Activated T-cell treated with anti-CD3 and anti-CD28 coated beads, Interleukin-2, amount 50 U/mL, for 4 hours (primary cell): ENCODE measurements at regions not wholly inside any gene's neighbourhood (a gene's known extent, or its start where the extent isn't known, plus 50 kb on each side); places are given as distances from the start of the nearest gene placed in this dataset.

Experiments used
- ATAC-seq, 2 donors: fragments of 200-7000 bp; cut with Tn5 transposase; one replicate each; pipeline ENCODE4 v1.10.0; 2021
- DNase-seq: peaks from one replicate; pipeline ENCODE4 v3.0.0-alpha.2; 2020
- H3K27me3 Mint-ChIP-seq: one replicate; pipeline ENCODE4 v1.8.0; 2021; ENCODE audit warnings: low read depth, mixed read lengths
- H3K36me3 Mint-ChIP-seq: one replicate; pipeline ENCODE4 v1.8.0; 2022; ENCODE audit warnings: mixed read lengths; ENCODE audit not compliant: insufficient read depth
- H3K4me1 Mint-ChIP-seq: one replicate; pipeline ENCODE4 v1.8.0; 2021; ENCODE audit warnings: low read depth, mixed read lengths
- H3K4me3 Mint-ChIP-seq: one replicate; pipeline ENCODE4 v1.8.0; 2021; ENCODE audit warnings: mild to moderate bottlenecking, moderate library complexity, mixed read lengths
- H3K9me3 Mint-ChIP-seq: one replicate; pipeline ENCODE4 v1.8.0; 2021; ENCODE audit warnings: mixed read lengths

DNA sequence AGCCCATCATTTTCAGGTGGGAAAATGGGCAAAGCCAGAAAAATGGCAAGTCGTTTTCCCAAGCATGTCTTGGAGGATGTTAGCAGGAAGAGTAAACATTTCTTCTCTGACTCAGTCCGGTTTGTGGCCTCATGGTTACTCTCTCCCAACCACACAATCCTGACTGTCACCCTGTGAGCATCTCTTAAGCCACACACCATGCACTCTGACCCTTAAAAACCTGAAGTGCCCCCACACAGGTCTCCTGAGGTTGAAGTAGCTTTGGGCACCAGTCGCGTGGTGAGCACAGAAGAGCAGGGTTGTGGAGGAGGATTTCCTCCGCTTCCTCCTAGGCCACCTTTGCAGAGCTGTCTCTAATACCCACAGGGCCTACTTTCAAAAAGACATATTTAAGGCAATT is 387.3 kb upstream of the NPVF start:
- no peak for ATAC-seq
- Mint-ChIP-seq H3K4me1 (peaks cover 35% of the 10 kb centered on the region), H3K4me3 (no peak overlapping the region), H3K27me3 (peaks cover 1% of the 10 kb centered on the region), H3K36me3 (no peaks in the 10 kb centered on the region), H3K9me3 (peaks cover 5% of the 10 kb centered on the region)
- no peak for DNase-seq

DNA sequence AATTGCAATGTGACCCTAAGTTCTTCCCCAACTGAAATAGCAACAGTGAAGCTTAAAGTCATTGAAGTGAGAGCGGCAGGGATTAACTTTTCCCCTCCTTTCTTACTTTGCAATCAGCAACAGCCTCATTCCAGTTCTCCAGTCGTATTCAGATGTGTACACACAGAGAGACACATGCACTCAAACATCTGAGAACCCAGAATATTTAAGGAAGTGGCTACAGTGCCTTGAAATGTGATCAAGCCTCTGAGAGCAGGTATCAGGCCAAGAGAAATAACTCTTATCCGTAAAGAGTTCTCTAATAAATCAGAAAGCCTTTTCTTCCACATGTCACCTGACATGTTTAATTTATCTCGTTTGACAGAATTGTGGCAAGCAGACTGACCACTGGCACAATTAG is 388.9 kb upstream of the NPVF start:
- no peak overlapping the region for H3K4me3 Mint-ChIP-seq
- H3K27me3 Mint-ChIP-seq = peaks cover 1% of the 10 kb centered on the region
- peaks cover 45% of the 10 kb centered on the region for H3K4me1 Mint-ChIP-seq
- peaks cover under 1% of the 10 kb centered on the region for H3K9me3 Mint-ChIP-seq
- ATAC-seq = no peak
- no peaks in the 10 kb centered on the region for H3K36me3 Mint-ChIP-seq
- DNase-seq = no peak

DNA sequence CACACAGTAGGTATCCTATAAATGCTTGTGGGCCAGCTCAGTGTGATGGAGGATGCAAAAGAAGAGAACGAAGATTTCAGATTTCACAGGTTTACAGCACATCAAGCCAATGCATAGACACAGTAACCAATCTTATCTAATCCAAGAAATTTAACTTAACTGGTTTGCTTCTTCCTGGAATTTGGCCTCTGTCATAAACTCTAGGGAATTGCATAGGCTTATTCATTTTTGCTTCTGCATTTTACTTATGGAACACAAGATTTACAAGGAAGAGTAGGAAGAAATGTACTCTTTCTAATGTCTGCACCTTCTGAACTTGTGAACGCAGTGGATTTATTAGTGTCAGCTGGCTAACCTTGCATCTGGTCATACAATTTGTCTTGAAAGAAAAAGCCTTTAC is 389.4 kb upstream of the NPVF start:
- no peak for ATAC-seq
- Mint-ChIP-seq H3K4me3 (no peak overlapping the region), H3K4me1 (peaks cover 48% of the 10 kb centered on the region), H3K27me3 (peaks cover 1% of the 10 kb centered on the region), H3K9me3 (no peaks in the 10 kb centered on the region), H3K36me3 (no peaks in the 10 kb centered on the region)
- DNase-seq = no peak

GRCh38 chr7:25619381-25619780 is 391.1 kb upstream of the NPVF start:
- peaks cover 46% of the 10 kb centered on the region for H3K4me1 Mint-ChIP-seq
- ATAC-seq = no peak
- H3K27me3 Mint-ChIP-seq = peaks cover 1% of the 10 kb centered on the region
- no peak overlapping the region for H3K4me3 Mint-ChIP-seq
- H3K9me3 Mint-ChIP-seq = no peaks in the 10 kb centered on the region
- DNase-seq = no peak
- H3K36me3 Mint-ChIP-seq = no peaks in the 10 kb centered on the region

GRCh38 chr7:25619963-25620799 is 391.9 kb upstream of the NPVF start:
- Mint-ChIP-seq H3K27me3 (peaks cover 1% of the 10 kb centered on the region), H3K9me3 (no peaks in the 10 kb centered on the region), H3K36me3 (no peaks in the 10 kb centered on the region), H3K4me3 (peak overlapping the region; percentile 63), H3K4me1 (peaks cover 46% of the 10 kb centered on the region)
- DNase-seq = no peak
- peak; percentile 46 to 70 for ATAC-seq

DNA sequence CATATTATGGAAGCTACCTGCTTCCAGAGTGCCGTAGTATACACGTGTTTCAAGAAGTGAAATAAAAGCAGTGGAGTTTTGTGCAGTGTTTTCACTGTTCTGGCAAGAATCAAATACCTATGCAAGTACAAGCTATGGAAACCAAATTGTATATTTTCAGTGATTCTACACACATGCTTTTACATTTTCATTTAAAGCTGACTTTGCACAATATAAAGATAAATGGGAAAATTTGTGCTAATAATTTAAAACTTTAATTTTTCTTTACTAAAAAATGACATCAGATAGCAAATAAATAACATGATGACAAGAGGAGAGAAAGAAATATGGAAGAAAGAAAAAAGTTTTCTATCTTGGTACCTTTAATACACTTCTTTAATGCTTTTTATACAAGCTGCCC is 393.7 kb upstream of the NPVF start:
- DNase-seq (no peak), ATAC-seq (no peak)
- Mint-ChIP-seq H3K9me3 (no peaks in the 10 kb centered on the region), H3K4me3 (no peak overlapping the region), H3K36me3 (no peaks in the 10 kb centered on the region), H3K4me1 (peaks cover 42% of the 10 kb centered on the region), H3K27me3 (no peaks in the 10 kb centered on the region)

GRCh38 chr7:25622695-25623094 is 394.4 kb upstream of the NPVF start:
- H3K4me1 Mint-ChIP-seq = peaks cover 37% of the 10 kb centered on the region
- H3K9me3 Mint-ChIP-seq = no peaks in the 10 kb centered on the region
- ATAC-seq (no peak), DNase-seq (no peak)
- H3K36me3 Mint-ChIP-seq = no peaks in the 10 kb centered on the region
- H3K27me3 Mint-ChIP-seq = no peaks in the 10 kb centered on the region
- H3K4me3 Mint-ChIP-seq = no peak overlapping the region

DNA sequence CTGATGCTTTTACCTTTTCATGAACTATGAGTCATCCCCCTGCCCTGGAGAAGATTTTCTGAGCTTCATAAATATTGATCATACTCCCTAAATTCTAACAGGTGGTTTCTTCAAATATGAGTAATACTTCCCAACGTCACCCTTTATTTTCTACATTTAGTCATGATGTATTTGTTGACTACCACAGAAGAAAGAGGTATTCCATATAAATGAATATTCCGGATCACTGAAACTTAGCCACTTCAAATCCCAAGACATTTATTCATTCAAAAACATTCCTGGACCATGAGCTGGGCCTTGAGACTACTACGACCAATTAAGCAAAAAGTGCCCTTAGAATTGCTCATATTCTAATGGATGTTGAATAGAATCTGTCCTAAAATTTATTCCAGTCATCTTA is 395.8 kb upstream of the NPVF start:
- ATAC-seq = no peak
- Mint-ChIP-seq H3K27me3 (no peaks in the 10 kb centered on the region), H3K36me3 (no peaks in the 10 kb centered on the region), H3K4me3 (no peak overlapping the region), H3K9me3 (no peaks in the 10 kb centered on the region), H3K4me1 (peaks cover 29% of the 10 kb centered on the region)
- no peak for DNase-seq

DNA sequence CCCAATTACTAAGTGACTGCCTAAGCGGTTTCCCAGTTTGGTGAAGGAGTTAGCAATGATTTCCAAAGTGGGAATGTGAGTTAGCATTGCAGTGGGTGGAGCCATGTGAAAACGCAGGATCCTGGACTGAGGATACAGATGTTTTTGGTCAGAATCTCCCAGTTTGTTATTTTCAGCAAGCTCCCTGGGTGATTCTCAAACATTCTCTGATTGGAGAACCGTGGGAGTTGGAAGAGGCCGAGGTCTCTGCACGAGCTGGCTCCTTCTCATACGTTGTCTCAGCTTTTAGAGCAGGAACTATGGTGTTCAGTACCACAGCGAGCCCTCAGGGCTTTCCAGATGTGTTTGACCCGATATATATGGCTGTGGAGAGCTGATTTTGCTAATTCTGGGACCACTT is 396.5 kb upstream of the NPVF start:
- Mint-ChIP-seq H3K27me3 (no peaks in the 10 kb centered on the region), H3K9me3 (no peaks in the 10 kb centered on the region), H3K4me3 (no peak overlapping the region), H3K36me3 (no peaks in the 10 kb centered on the region), H3K4me1 (peaks cover 22% of the 10 kb centered on the region)
- ATAC-seq (no peak), DNase-seq (no peak)

DNA sequence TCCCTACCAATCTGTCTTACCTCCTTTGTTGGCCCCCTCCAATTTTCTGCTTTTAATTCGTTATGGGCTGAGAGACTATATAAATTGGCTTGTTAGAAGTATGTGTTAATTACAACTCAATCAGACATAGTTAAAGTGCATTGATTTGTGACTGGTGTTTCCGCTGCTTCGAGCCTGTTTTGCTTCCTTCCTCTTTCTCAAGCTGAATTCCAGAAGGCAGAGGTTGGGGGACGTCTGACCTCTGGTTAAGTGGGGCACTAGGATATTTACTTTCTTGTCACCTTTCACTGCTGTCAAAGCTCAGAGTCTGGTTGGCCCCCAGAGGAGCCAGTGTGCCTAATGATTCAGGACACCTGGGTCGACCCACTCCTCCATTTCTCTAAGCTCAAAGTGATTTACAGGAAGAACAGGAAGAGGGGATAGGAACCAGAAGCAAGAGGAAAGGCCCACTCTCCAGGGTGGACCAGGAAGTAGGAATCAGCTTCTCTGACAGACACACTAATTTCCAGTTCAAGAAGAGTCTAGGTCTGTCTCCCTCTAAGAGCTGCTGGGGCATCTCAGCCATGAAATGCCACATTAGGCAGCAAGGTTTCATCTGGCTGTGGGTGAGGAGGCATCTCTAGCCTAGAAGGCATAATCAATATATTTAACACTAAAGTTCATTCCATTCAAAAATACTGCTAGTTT is 397.2 kb upstream of the NPVF start:
- DNase-seq (no peak), ATAC-seq (no peak)
- Mint-ChIP-seq H3K27me3 (no peaks in the 10 kb centered on the region), H3K9me3 (no peaks in the 10 kb centered on the region), H3K4me1 (peaks cover 16% of the 10 kb centered on the region), H3K36me3 (no peaks in the 10 kb centered on the region), H3K4me3 (no peak overlapping the region)

DNA sequence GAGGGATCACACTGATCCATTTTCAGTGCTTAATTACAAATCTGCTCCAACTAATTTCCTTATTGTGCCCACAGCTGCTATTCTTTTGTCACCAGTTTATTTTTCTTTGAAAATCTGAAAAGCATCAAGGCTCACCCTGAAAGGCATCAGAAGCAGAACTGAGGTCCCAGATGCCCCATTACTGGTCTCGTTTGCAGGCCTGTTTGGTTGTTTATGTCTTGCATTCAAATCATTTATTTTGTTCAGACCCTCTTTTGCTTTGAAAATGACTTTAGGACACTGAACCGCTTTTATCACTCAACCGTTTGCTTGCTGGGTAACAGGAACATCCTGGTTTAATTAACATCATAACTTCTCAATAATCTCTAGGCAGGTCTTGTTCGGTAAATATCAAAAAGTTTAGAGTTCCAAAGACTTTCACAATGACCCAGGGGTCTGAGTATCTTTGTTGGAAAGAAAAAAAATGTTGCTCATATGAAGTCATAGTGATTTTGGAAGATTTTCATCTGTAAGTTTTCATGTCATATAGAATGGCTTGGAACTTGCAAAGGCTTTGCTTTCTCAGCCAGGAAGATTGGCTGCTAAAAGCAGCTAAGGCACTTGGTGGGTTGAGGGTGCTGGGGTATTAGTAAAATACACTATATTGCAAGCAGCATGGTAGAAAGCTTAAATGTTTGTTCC is 398.3 kb upstream of the NPVF start:
- no peak overlapping the region for H3K4me3 Mint-ChIP-seq
- H3K27me3 Mint-ChIP-seq = no peaks in the 10 kb centered on the region
- ATAC-seq (no peak), DNase-seq (no peak)
- H3K36me3 Mint-ChIP-seq = no peaks in the 10 kb centered on the region
- H3K9me3 Mint-ChIP-seq = no peaks in the 10 kb centered on the region
- peaks cover 6% of the 10 kb centered on the region for H3K4me1 Mint-ChIP-seq

GRCh38 chr7:25628446-25628845 is 400.2 kb upstream of the NPVF start:
- Mint-ChIP-seq H3K9me3 (no peaks in the 10 kb centered on the region), H3K4me3 (no peak overlapping the region), H3K36me3 (no peaks in the 10 kb centered on the region), H3K4me1 (peaks cover 2% of the 10 kb centered on the region), H3K27me3 (no peaks in the 10 kb centered on the region)
- DNase-seq (no peak), ATAC-seq (no peak)

DNA sequence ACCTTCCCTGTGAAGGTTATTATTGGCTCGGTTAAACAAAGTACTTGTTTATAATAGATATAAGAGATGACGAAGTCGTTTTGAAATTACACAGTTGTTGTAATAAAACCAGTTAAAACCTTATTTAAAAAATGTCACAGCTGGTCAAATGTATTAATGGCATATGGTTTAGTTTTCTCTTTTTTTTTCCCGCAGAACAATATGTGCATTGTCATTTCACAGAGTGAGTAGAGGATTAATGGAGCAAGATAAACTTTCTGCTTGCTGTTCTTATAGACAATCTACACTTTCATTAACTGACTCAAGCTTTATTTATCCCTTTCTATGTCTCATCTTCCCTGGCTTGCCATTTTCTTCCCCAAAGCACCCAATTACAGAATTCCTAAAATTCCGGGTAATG is 404.3 kb upstream of the NPVF start:
- DNase-seq (no peak), ATAC-seq (no peak)
- Mint-ChIP-seq H3K27me3 (no peaks in the 10 kb centered on the region), H3K9me3 (no peaks in the 10 kb centered on the region), H3K4me3 (no peak overlapping the region), H3K4me1 (no peaks in the 10 kb centered on the region), H3K36me3 (no peaks in the 10 kb centered on the region)

DNA sequence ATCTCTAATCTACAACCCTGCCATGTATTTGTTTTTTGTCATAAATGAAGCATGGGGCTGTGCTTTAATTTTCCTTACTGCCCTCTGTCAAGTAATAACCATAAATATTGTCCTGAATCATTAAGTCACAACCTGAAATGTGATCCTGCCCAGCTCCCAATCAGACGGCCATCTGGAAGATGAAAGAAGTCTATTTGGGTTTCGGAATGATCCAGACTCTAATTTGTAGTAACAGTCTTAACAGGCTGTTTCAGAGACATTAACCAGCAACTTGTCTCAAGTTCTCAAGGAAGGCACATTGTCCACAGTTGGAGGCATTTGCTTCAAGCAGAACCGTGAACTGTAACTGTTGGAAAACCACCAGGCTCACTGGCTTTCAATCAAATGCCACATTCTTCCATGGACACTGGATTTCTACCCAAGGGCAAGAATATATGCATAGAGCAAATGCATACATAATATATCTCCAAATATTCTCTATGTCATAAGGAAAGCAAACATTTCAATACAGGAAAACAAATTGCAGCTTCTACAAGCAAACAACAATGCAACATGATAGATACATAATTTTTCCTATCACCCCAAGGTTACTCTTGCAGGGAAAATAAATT is 405.2 kb upstream of the NPVF start:
- H3K36me3 Mint-ChIP-seq = no peaks in the 10 kb centered on the region
- no peak overlapping the region for H3K4me3 Mint-ChIP-seq
- no peaks in the 10 kb centered on the region for H3K27me3 Mint-ChIP-seq
- DNase-seq (no peak), ATAC-seq (no peak)
- H3K4me1 Mint-ChIP-seq = no peaks in the 10 kb centered on the region
- H3K9me3 Mint-ChIP-seq = no peaks in the 10 kb centered on the region
